ENCODE measurements at regions not wholly inside any gene's neighbourhood (a gene's known extent, or its start where the extent isn't known, plus 50 kb on each side); places are given as distances from the start of the nearest gene placed in this dataset.
"Not testable (repeated sequence)": the region's sequence is repeated elsewhere in the genome, so short reads cannot be mapped to it uniquely, and the experiment has no call there.

GRCh38 chr7:16933296-16934279, 51.8 kb upstream of the AGR3 start:
- peak; percentile 27 for DNase-seq

GRCh38 chr7:16934722-16935340, 53.0 kb upstream of the AGR3 start:
- no peak for DNase-seq

DNA sequence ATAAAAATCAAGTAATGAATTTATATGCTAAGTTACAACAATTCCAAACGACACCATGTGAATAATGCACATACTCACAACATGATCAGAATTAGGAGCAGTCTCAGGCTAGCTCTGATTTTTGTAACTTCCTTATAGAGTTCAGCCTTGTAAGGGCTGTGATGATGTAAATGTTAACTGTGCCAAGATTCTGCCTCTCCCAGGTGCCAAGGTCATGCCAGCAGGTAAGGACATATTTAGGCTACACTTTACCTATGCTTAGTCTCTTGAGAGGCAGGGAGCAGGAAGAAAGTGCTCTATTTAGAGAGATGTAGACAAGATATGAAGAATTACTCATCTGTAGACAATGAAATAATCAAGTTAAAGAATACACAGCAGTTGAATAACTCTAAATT, 53.6 kb upstream of the AGR3 start:
- no peak for DNase-seq

GRCh38 chr7:16936626-16937422, 55.0 kb upstream of the AGR3 start:
- no peak for DNase-seq

GRCh38 chr7:16939161-16939560, 57.4 kb upstream of the AGR3 start:
- no peak for DNase-seq

- DNase-seq: no peak
Measured at GRCh38 chr7:16940776-16941175, 59.0 kb upstream of the AGR3 start.

DNA sequence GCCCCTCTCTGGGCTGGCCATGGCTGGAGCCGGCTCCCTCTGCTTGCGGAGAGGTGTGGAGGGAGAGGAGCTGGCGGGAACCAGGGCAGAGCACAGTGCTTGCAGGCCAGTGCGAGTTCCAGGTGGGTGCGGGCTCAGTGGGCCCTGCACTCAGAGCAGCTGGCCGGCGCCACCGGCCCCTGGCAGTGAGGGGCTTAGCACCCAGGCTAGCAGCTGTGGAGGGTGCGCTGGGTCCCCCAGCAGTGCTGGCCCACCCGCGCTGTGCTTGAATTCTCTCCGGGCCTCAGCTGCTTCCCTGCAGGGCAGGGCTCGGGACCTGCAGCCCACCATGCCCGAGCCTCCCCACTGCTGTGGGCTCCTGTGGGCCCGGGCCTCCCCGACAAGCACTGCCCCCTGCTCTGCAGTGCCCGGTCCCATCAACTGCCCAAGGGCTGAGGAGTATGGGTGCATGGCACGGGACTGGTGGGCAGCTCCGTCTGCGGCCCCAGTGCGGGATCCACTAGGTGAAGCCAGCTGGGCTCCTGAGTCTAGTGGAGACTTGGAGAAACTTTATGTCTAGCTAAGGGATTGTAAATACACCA, 61.2 kb upstream of the AGR3 start:
- no peak for DNase-seq

- DNase-seq: no peak
Measured at GRCh38 chr7:16944936-16945335, 63.2 kb upstream of the AGR3 start.

GRCh38 chr7:16945372-16945771, 63.6 kb upstream of the AGR3 start:
- DNase-seq: no peak

DNA sequence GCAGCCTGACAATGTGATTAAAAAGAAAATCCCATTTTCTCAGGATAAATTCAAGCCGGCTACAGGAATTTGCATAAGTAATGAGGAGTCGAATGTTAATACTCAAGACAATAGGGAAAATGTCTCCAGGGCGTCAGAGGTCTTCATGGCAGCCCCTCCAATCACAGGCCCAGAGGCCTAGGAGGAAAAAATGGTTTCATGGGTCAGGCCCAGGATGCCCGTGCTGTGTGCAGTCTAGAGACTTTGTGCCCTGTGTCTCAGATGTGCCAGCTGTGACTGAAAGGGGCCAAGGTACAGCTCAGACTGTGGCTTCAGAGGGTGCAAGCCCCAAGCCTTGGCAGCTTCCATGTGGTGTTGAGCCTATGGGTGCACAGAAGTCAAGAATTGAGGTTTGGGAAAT, 66.3 kb upstream of the AGR3 start:
- not testable (repeated sequence) for DNase-seq

GRCh38 chr7:16951483-16952080, 69.8 kb upstream of the AGR3 start:
- no peak for DNase-seq

DNA sequence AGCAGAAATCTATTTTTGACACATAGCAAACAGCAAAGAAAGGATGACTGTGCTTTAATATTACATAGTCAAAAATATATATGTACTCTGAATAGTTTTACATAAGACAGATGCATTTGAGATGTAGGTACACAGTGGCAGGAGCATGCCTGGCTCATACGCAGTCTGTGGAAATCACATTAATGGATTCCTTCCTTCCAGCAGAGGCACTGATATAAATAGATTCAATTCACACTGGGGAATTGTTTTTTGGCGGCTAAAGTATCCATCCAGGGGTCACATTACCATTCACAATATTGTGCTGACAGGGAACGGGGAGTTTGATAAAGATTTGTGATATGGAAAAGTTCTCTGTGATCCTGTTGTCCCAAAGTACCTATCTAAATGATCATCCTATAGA, 72.5 kb upstream of the AGR3 start:
- DNase-seq: no peak

- no peak for DNase-seq
Measured at GRCh38 chr7:16958724-16959123, 76.9 kb upstream of the AGR3 start.

GRCh38 chr7:16960337-16960965, 78.7 kb upstream of the AGR3 start:
- DNase-seq: no peak

- DNase-seq: no peak
Measured at GRCh38 chr7:16961641-16962040, 79.9 kb upstream of the AGR3 start.

DNA sequence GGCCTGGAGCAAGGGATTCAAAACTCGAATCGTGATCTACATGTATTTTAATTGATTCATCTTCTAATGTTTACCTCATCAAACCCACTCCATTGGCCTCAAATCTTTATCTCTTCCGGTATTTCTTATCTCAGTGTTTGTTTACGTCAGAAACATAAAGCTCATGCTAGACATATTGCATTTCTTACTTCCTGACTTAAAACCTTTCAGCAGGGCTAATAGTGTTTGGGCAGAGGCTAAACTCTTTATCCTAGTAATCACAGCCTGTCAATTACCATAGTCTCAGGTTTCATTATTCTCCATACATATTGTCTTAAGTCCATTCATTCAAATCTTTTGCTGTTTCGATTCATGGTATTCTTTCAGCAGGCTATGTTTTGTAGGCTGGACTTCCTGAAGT, 81.3 kb upstream of the AGR3 start:
- DNase-seq: no peak

DNA sequence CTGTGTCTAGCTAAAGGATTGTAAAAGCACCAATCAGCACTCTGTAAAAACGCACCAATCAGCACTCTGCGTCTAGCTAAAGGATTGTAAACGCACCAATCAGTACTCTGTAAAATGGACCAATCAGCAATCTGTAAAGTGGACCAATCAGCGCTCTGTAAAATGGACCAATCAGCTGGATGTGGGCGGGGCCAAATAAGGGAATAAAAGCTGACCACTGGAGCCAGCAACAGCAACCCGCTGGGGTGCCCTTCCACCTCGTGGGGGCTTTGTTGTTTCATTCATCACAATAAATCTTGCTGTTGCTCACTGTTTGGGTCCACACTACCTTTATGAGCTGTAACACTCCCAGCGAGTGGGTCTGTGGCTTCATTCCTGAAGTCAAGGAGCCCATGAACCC, 83.9 kb upstream of the AGR3 start:
- DNase-seq: not testable (repeated sequence)

- DNase-seq: no peak
Measured at GRCh38 chr7:16967300-16967811, 85.6 kb upstream of the AGR3 start.

DNA sequence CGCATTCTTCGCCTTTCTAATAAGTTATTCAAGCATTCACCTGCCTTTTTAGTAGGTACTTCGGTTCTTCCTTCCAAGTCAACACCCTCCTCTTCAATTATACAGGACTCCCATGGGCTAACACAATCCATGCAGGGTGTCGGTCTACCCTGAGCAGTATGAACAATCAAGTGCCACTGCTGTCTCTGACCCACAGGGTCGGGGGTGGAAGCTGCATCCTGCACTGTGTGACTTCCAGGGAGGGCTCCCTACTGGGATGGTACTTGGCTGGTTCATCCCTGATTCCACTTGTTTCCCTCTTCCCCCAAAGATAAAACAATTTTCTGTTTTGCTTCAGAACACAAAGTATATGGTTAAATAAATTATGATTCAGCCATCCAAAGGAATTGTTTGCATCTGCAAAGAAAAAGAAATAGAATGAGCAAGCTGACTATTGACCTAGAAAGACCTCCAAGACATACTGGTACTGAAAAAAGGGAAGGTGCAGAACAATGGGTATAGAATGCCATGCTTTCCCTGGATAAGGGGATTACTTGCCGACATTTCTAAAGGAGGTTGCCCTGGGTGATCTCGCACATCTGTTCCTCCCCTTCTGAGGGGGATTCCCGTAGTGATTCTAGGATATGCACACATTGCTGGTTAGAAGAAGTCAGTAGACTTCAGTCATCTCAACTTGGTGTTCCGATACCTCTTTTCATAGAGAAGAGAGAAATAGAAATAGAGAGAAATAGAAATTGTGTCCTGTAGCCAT, 89.1 kb upstream of the AGR3 start:
- DNase-seq: no peak

DNA sequence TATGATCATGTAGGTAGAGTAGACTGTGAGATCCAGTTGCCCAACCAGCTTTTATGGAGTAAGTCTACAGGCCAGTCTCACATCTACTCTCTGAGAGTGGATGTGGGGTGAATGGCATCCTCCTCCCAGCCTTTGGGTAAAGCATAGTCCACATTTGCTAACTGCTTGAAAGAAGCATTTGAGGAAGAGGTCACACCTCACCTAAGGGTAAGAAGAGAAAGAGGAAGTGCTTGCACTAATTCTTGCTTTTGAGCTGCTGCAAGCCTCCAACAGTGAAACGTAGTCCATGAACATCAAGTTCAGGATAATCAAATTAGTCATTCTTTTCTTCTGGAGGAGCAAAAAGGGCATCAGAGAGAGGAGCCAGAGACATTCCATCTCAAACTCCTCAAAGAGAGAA, 93.9 kb upstream of the AGR3 start:
- DNase-seq: no peak
